OCI-LY7 (cell line): ENCODE measurements at regions not wholly inside any gene's neighbourhood (a gene's known extent, or its start where the extent isn't known, plus 50 kb on each side); places are given as distances from the start of the nearest gene placed in this dataset.

Source experiments
- CTCF ChIP-seq: fragments of 200-600 bp; sonication (generic); conservative IDR thresholded peaks from 2 replicates; pipeline ENCODE4 v1.5.1; 2014; ENCODE audit warnings: mild to moderate bottlenecking, antibody characterized with exemption, low read length, moderate library complexity, mixed read lengths
- EZH2phosphoT487 ChIP-seq: fragments of 200-600 bp; sonication (generic); IDR thresholded peaks from 2 replicates; pipeline ENCODE4 v1.6.1; 2018; ENCODE audit warnings: low read depth, borderline replicate concordance, mild to moderate bottlenecking, mixed run types, antibody characterized with exemption, low read length, moderate library complexity, mixed read lengths

- no peak for TF ChIP-seq CTCF
- TF ChIP-seq EZH2phosphoT487: no peak
Observed at GRCh38 chr10:121036431-121036830, 185.3 kb downstream of the WDR11 start.
